Nephron progenitor cell (in vitro differentiated cells): ENCODE measurements at regions not wholly inside any gene's neighbourhood (a gene's known extent, or its start where the extent isn't known, plus 50 kb on each side); places are given as distances from the start of the nearest gene placed in this dataset.
"Not testable (repeated sequence)": the region's sequence is repeated elsewhere in the genome, so short reads cannot be mapped to it uniquely, and the experiment has no call there.

Source experiments
- DNase-seq: peaks from one replicate; pipeline ENCODE4 v3.0.0; 2021
- H3K27ac Mint-ChIP-seq: 2 replicates; pipeline ENCODE4 v1.8.0; 2021; ENCODE audit warnings: mild to moderate bottlenecking, moderate library complexity, mixed read lengths
- H3K27me3 Mint-ChIP-seq: 2 replicates; pipeline ENCODE4 v1.8.0; 2021; ENCODE audit warnings: mild to moderate bottlenecking, low read depth, mixed read lengths; ENCODE audit not compliant: poor library complexity
- H3K36me3 Mint-ChIP-seq: 2 replicates; pipeline ENCODE4 v1.8.0; 2021; ENCODE audit warnings: low read depth, mixed read lengths
- H3K4me1 Mint-ChIP-seq: 2 replicates; pipeline ENCODE4 v1.8.0; 2021; ENCODE audit warnings: mixed read lengths
- H3K4me3 Mint-ChIP-seq: 2 replicates; pipeline ENCODE4 v1.8.0; 2021; ENCODE audit warnings: mild to moderate bottlenecking, moderate library complexity, mixed read lengths
- H3K9me3 Mint-ChIP-seq: 2 replicates; pipeline ENCODE4 v1.8.0; 2021; ENCODE audit warnings: mild to moderate bottlenecking, moderate library complexity, mixed read lengths
- TF ChIP-seq, protein P1 (sequence below): fragments of 200-600 bp; sonication (generic); IDR thresholded peaks from 2 replicates; pipeline ENCODE4 v1.5.0; 2021; ENCODE audit warnings: antibody characterized with exemption

DNA sequence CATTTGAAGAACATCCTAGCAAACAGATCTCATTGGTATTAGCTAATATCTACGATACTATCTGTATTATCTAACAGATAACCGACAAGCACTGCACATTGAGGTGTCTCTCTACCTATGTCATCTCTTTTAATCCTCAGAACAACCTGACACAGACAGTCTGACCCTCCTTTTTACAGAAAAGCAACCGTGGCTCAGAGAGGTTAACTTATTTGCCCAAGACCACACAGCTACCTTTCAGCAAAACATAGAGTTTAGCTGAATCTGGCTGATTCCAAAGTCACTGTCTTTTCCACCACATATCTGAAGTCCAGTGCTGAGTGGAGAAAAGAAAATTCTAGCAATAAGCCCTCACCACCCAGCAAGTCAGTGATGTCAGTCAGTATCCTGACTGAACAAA is 358.7 kb upstream of the JARID2 start:
- Mint-ChIP-seq H3K4me1 (peaks cover 47% of the 10 kb centered on the region), H3K36me3 (no peaks in the 10 kb centered on the region), H3K27me3 (peaks cover 14% of the 10 kb centered on the region), H3K27ac (no peak overlapping the region), H3K9me3 (peaks cover 9% of the 10 kb centered on the region), H3K4me3 (no peak overlapping the region)
- no peak for DNase-seq
- TF ChIP-seq, protein P1, sequence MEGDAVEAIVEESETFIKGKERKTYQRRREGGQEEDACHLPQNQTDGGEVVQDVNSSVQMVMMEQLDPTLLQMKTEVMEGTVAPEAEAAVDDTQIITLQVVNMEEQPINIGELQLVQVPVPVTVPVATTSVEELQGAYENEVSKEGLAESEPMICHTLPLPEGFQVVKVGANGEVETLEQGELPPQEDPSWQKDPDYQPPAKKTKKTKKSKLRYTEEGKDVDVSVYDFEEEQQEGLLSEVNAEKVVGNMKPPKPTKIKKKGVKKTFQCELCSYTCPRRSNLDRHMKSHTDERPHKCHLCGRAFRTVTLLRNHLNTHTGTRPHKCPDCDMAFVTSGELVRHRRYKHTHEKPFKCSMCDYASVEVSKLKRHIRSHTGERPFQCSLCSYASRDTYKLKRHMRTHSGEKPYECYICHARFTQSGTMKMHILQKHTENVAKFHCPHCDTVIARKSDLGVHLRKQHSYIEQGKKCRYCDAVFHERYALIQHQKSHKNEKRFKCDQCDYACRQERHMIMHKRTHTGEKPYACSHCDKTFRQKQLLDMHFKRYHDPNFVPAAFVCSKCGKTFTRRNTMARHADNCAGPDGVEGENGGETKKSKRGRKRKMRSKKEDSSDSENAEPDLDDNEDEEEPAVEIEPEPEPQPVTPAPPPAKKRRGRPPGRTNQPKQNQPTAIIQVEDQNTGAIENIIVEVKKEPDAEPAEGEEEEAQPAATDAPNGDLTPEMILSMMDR: no peak

DNA sequence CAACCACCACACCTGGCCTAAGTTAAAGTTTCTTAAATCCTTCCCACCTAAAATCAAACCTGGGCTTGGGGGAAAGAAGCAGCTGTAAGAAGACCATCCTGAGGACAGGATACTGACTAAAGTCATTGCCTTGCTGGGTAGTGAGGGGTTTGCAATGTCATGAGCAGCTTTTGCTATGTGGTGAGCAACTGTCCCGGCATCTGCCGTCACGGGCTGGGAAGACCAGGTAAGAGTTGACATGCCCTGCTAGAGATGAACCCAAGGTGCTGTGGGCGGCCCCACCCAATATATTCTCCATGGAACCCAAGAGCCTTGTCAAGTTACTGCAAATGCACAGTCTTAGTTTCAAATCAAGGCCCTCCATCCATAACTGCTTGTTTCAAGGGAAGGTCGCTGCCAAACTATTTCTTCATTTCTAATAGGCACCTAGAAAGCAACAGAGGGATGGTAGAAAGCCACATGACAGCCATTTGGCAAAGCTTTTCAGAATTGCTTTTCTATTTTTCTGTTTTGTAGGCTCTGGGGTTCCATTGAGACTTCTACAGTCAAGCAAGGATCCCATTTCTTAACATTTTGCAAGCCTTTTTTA is 357.8 kb upstream of the JARID2 start:
- Mint-ChIP-seq H3K9me3 (peaks cover 11% of the 10 kb centered on the region), H3K4me3 (no peak overlapping the region), H3K27me3 (peaks cover 17% of the 10 kb centered on the region), H3K27ac (no peak overlapping the region), H3K4me1 (peaks cover 39% of the 10 kb centered on the region), H3K36me3 (no peaks in the 10 kb centered on the region)
- TF ChIP-seq, protein P1: no peak
- DNase-seq: no peak

DNA sequence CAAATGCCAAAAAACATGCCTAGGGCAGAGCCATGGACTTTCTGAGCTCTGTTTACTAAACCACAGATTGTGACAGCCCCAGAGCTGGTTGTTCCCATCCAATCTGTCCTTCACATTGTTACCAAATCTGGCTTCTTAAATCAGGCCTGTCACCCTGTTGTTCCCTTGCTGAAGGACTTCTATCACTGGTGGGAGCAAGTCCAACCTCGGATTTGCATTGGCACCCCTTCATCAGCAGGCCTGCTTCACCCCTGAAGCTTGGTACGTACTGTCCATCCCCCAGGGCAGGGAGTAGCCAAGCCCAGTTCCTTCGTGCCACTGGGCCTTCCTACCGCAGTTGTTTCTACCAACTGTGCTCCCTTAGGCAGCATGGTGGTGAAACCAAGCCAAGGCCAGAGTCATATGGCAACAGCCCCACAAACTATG is 357.3 kb upstream of the JARID2 start:
- Mint-ChIP-seq H3K4me1 (peaks cover 36% of the 10 kb centered on the region), H3K4me3 (no peak overlapping the region), H3K27ac (no peak overlapping the region), H3K36me3 (peaks cover 1% of the 10 kb centered on the region), H3K27me3 (peaks cover 17% of the 10 kb centered on the region), H3K9me3 (peaks cover 14% of the 10 kb centered on the region)
- TF ChIP-seq, protein P1: no peak
- no peak for DNase-seq

DNA sequence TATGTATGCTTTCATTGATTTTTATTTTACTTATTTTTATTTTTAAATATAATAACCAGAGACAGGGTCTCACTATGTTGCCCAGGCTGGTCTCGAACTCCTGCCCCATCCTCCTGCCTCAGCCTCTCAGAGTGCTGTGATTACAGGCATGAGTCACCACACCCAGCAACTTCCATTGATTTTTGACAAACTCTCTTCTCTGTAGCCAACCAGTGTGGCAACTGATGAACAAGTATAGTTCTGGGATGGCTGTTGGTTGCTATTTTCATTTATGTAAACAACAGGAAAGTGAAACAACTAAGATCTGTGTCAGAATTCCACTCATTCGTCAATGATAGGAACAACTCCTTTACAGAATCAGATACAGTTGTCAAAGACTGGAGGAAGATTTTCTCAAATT is 356.7 kb upstream of the JARID2 start:
- H3K27ac Mint-ChIP-seq: no peak overlapping the region
- TF ChIP-seq, protein P1: no peak
- no peak for DNase-seq
- H3K36me3 Mint-ChIP-seq: peaks cover 4% of the 10 kb centered on the region
- peaks cover 19% of the 10 kb centered on the region for H3K27me3 Mint-ChIP-seq
- no peak overlapping the region for H3K4me3 Mint-ChIP-seq
- H3K9me3 Mint-ChIP-seq: peaks cover 17% of the 10 kb centered on the region
- peaks cover 33% of the 10 kb centered on the region for H3K4me1 Mint-ChIP-seq

DNA sequence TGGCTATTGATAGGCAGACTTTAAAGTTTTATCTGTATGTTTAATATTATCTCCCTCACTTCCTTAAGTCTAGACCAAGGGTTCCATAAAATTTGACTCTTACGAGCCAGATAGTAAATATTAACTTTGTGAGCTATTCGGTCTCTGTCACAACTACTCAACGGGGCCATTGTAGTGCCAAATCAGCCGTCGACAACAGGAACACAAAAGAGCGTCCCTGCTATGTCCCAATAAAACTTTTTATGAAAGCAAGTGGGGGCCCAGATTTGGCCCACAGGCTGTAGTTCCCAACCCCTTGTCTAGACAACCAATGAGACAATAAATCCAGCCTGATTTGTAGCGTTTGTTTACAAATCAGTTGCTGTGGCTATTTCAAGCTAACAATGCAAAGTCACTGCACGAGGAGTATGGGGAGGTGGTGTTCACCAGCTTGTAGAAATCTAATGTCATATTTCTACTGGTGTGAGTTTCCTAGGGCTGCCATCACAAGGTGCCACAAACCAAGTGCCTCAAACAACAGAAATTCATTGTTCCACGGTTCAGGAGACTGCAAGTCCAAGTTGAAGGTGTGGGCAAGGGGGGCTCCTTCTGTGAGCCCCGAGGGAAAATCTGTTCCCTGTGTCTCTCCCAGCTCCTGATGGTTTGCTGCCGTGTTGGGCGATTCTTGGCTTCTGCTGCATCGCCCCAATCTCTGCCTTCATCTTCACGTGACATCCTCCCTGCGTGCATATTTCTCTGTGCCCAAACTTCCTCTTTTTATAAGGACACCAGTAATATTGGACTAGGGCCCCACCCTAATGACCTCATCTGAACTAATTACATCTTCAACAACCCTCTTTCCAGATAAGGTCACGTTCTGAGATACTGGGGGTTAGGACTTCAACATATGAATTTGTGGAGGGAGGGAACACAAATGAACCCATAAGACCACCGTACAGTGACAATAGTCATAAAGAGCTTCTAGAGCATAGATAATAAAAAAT is 356.0 kb upstream of the JARID2 start:
- H3K36me3 Mint-ChIP-seq: peaks cover 4% of the 10 kb centered on the region
- H3K27me3 Mint-ChIP-seq: peaks cover 19% of the 10 kb centered on the region
- peaks cover 26% of the 10 kb centered on the region for H3K4me1 Mint-ChIP-seq
- DNase-seq: no peak
- TF ChIP-seq, protein P1: no peak
- H3K27ac Mint-ChIP-seq: no peak overlapping the region
- H3K4me3 Mint-ChIP-seq: no peak overlapping the region
- H3K9me3 Mint-ChIP-seq: peaks cover 18% of the 10 kb centered on the region

DNA sequence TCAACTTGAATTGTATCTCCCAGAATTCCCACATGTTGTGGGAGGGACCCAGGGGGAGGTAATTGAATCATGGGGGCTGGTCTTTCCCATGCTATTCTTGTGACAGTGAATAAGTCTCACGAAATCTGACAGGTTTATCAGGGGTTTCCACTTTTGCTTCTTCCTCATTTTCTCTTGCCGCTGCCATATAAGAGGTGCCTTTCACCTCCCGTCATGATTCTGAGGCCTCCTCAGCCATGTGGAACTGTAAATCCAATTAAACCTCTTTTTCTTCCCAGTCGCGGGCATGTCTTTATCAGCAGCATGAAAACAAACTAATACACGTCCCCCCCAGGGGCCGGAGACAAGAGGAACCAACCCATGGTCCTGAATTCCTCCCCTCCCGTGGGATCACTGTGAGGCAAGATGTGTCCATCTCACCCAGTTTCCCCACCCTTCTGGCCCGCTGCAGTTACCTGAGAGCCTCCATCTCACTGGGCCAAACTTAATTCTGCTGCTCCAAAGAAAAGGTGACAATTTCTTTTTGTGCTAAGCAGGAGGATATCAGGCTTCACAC is 354.0 kb upstream of the JARID2 start:
- H3K9me3 Mint-ChIP-seq: peaks cover 22% of the 10 kb centered on the region
- not testable (repeated sequence) for DNase-seq, H3K36me3 Mint-ChIP-seq, H3K27me3 Mint-ChIP-seq, H3K4me3 Mint-ChIP-seq
- peak overlapping the region; percentile 40 for H3K27ac Mint-ChIP-seq
- peaks cover 24% of the 10 kb centered on the region for H3K4me1 Mint-ChIP-seq
